ENCODE measurements at regions not wholly inside any gene's neighbourhood (a gene's known extent, or its start where the extent isn't known, plus 50 kb on each side); places are given as distances from the start of the nearest gene placed in this dataset.
"Not testable (repeated sequence)": the region's sequence is repeated elsewhere in the genome, so short reads cannot be mapped to it uniquely, and the experiment has no call there.

- DNase-seq (ENCODE audit: low read depth): no peak
Measured at GRCh38 chr6:115630424-115631024, 430.2 kb downstream of the FRK start.

- no peak for DNase-seq (ENCODE audit: low read depth)
Measured at GRCh38 chr6:115629415-115629814, 431.3 kb downstream of the FRK start.

GRCh38 chr6:115618256-115618655, 442.4 kb downstream of the FRK start:
- DNase-seq (ENCODE audit: low read depth): no peak

GRCh38 chr6:115617031-115617430, 443.7 kb downstream of the FRK start:
- no peak for DNase-seq (ENCODE audit: low read depth)

GRCh38 chr6:115613488-115613887, 447.2 kb downstream of the FRK start:
- no peak for DNase-seq (ENCODE audit: low read depth)

GRCh38 chr6:115612796-115613479, 447.8 kb downstream of the FRK start:
- DNase-seq (ENCODE audit: low read depth): no peak

GRCh38 chr6:115612216-115612615, 448.5 kb downstream of the FRK start:
- DNase-seq (ENCODE audit: low read depth): no peak

GRCh38 chr6:115610696-115611095, 450.0 kb downstream of the FRK start:
- DNase-seq (ENCODE audit: low read depth): no peak

- no peak for DNase-seq (ENCODE audit: low read depth)
Measured at GRCh38 chr6:115609111-115609510, 451.6 kb downstream of the FRK start.

GRCh38 chr6:115602466-115602865, 458.2 kb downstream of the FRK start:
- no peak for DNase-seq (ENCODE audit: low read depth)

- DNase-seq (ENCODE audit: low read depth): no peak
Measured at GRCh38 chr6:115601509-115601908, 459.2 kb downstream of the FRK start.

- DNase-seq (ENCODE audit: low read depth): no peak
Measured at GRCh38 chr6:115601064-115601463, 459.6 kb downstream of the FRK start.

GRCh38 chr6:115594891-115595290, 465.8 kb downstream of the FRK start:
- no peak for DNase-seq (ENCODE audit: low read depth)

- DNase-seq (ENCODE audit: low read depth): no peak
Measured at GRCh38 chr6:115592025-115592424, 468.7 kb downstream of the FRK start.

GRCh38 chr6:115589072-115589471, 471.6 kb downstream of the FRK start:
- DNase-seq (ENCODE audit: low read depth): not testable (repeated sequence)

GRCh38 chr6:115583290-115583689, 477.4 kb downstream of the FRK start:
- DNase-seq (ENCODE audit: low read depth): no peak

GRCh38 chr6:115582386-115582785, 478.3 kb downstream of the FRK start:
- no peak for DNase-seq (ENCODE audit: low read depth)

GRCh38 chr6:115579565-115579964, 481.1 kb downstream of the FRK start:
- DNase-seq (ENCODE audit: low read depth): not testable (repeated sequence)

GRCh38 chr6:115577270-115577669, 483.4 kb downstream of the FRK start:
- DNase-seq (ENCODE audit: low read depth): no peak

GRCh38 chr6:115575285-115575684, 485.4 kb downstream of the FRK start:
- no peak for DNase-seq (ENCODE audit: low read depth)

GRCh38 chr6:115573861-115574260, 486.8 kb downstream of the FRK start:
- DNase-seq (ENCODE audit: low read depth): no peak

GRCh38 chr6:115570331-115570730, 490.4 kb downstream of the FRK start:
- DNase-seq (ENCODE audit: low read depth): no peak

GRCh38 chr6:115554060-115554459, 506.6 kb downstream of the FRK start:
- no peak for DNase-seq (ENCODE audit: low read depth)

GRCh38 chr6:115551527-115551926, 509.2 kb downstream of the FRK start:
- no peak for DNase-seq (ENCODE audit: low read depth)
